Tibial nerve (tissue), 4 donors: ENCODE measurements at regions not wholly inside any gene's neighbourhood (a gene's known extent, or its start where the extent isn't known, plus 50 kb on each side); places are given as distances from the start of the nearest gene placed in this dataset.

ENCODE experiments used
- DNase-seq, 2 donors: peaks; one replicate each; pipeline ENCODE4 v3.0.0-alpha.2; 2019; ENCODE audit warnings: low spot score in 2 of 2
- H3K27ac ChIP-seq, 4 donors: fragments of 200-600 bp; sonication (generic) in 3 of 4; one replicate each; pipeline ENCODE4 v1.5.1; 2017 to 2019; ENCODE audit warnings: mild to moderate bottlenecking in 1 of 4
- H3K27me3 ChIP-seq, 2 donors: fragments of 200-600 bp; sonication (generic) in 1 of 2; one replicate each; pipeline versions ENCODE4 v1.5.1 to v1.6.0; 2017 to 2019
- H3K36me3 ChIP-seq, 3 donors: fragments of 200-600 bp; sonication (generic); one replicate each; pipeline ENCODE4 v1.5.1; 2018 to 2019
- H3K4me1 ChIP-seq, 4 donors: fragments of 200-600 bp; sonication (generic) in 3 of 4; one replicate each; pipeline ENCODE4 v1.5.1; 2017 to 2019
- H3K4me3 ChIP-seq, 4 donors: fragments of 200-600 bp; sonication (generic) in 3 of 4; one replicate each; pipeline ENCODE4 v1.5.1; 2017 to 2019; ENCODE audit warnings: mild to moderate bottlenecking in 1 of 4, moderate library complexity in 1 of 4
- H3K9me3 ChIP-seq, 4 donors: fragments of 200-600 bp; sonication (generic) in 3 of 4; one replicate each; pipeline ENCODE4 v1.5.1; 2017 to 2019
- EP300 ChIP-seq, 2 donors: sonication (generic); formaldehyde crosslinking; IDR thresholded peaks; one replicate each; pipeline ENCODE4 v1.6.1; 2017; ENCODE audit warnings: antibody characterized with exemption in 2 of 2, mild to moderate bottlenecking in 1 of 2
- POLR2A ChIP-seq, 2 donors: fragments of 450-650 bp; IDR thresholded peaks; one replicate each; pipeline ENCODE4 v1.6.1; 2017; ENCODE audit warnings: antibody characterized with exemption in 2 of 2, mild to moderate bottlenecking in 2 of 2, moderate library complexity in 2 of 2
- WGBS, 2 donors: methylation state at CpG; one replicate each; pipeline ENCODE4 v1.1.5; 2018; 5-methylcytosine and 5-hydroxymethylcytosine counted together
- TF ChIP-seq, protein P1 (sequence below), 5 experiments: fragments of 200-600 bp in 3 of 5; fragments of 450-650 bp in 2 of 5; sonication (generic) in 3 of 5; IDR thresholded peaks; one replicate each; pipeline ENCODE4 v1.5.1; 2016 to 2019; ENCODE audit warnings: antibody characterized with exemption in 5 of 5, mild to moderate bottlenecking in 3 of 5, moderate library complexity in 2 of 5

- no peak for DNase-seq
- Histone ChIP-seq H3K4me3 (peak overlapping the region in 1 of 4 donors; percentile 12), H3K36me3 (no peaks in the 10 kb centered on the region), H3K27ac (no peak overlapping the region), H3K4me1 (peaks cover 0 to 5% (median 0%) of the 10 kb centered on the region in 4 donors), H3K9me3 (no peaks in the 10 kb centered on the region), H3K27me3 (no peaks in the 10 kb centered on the region)
- TF ChIP-seq EP300 (IDR thresholded peaks at IDR 0.05) (no peak), POLR2A (IDR thresholded peaks at IDR 0.05) (no peak)
- 36 to 38% methylated on average over 7 of the region's 7 CpGs for WGBS, 2 donors
Measured at GRCh38 chr2:41267929-41268659, 779.7 kb upstream of the PKDCC start.

DNA sequence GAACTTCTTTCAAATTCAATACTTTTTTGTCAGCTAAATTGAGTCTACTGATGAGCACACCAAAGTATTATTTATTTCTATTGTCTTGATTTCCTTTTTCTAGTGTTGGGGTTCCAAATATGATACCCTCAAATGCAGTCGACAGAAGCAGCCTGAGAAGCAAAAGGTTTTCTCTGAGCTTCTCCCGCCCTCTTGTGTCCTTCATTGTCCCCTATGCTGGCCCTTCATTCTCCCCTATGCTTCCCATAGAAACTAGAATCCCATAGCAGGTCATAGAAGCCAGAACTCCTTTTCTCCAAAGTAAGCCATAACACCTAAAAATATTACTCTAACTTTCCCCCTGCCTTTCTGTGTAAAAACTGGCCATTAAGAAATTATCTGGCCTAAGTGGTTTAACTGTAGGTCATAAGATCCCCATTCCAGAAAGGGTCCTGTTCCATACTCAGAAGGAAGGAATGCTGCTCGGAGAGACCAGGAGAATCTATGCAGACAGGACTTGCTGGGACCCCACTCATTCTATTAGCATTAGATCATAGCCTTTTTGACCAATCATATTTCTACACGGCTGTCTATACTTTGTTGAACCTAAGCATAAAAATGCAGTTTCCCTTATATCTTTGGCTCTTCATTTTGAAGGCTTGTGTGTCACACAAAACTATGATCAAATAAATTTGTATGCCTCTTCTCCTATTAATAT lies 764.6 kb upstream of the PKDCC start:
- Histone ChIP-seq H3K27ac (no peak overlapping the region), H3K4me3 (no peak overlapping the region), H3K36me3 (no peaks in the 10 kb centered on the region), H3K9me3 (no peaks in the 10 kb centered on the region), H3K27me3 (no peaks in the 10 kb centered on the region), H3K4me1 (no peaks in the 10 kb centered on the region)
- 69 to 76% methylated on average over 4 of the region's 4 CpGs for WGBS, 2 donors
- no peak for TF ChIP-seq EP300 (IDR thresholded peaks at IDR 0.05)
- TF ChIP-seq POLR2A (IDR thresholded peaks at IDR 0.05) = no peak
- TF ChIP-seq, protein P1, sequence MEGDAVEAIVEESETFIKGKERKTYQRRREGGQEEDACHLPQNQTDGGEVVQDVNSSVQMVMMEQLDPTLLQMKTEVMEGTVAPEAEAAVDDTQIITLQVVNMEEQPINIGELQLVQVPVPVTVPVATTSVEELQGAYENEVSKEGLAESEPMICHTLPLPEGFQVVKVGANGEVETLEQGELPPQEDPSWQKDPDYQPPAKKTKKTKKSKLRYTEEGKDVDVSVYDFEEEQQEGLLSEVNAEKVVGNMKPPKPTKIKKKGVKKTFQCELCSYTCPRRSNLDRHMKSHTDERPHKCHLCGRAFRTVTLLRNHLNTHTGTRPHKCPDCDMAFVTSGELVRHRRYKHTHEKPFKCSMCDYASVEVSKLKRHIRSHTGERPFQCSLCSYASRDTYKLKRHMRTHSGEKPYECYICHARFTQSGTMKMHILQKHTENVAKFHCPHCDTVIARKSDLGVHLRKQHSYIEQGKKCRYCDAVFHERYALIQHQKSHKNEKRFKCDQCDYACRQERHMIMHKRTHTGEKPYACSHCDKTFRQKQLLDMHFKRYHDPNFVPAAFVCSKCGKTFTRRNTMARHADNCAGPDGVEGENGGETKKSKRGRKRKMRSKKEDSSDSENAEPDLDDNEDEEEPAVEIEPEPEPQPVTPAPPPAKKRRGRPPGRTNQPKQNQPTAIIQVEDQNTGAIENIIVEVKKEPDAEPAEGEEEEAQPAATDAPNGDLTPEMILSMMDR (IDR thresholded peaks at IDR 0.05) = no peak
- DNase-seq = no peak

- TF ChIP-seq EP300 (IDR thresholded peaks at IDR 0.05) = no peak
- TF ChIP-seq, protein P1 (IDR thresholded peaks at IDR 0.05) = no peak
- no peak for TF ChIP-seq POLR2A (IDR thresholded peaks at IDR 0.05)
- H3K36me3 ChIP-seq = no peaks in the 10 kb centered on the region
- WGBS, 2 donors = 82 to 86% methylated on average over 1 of the region's 1 CpG
- H3K27ac ChIP-seq = no peak overlapping the region
- no peaks in the 10 kb centered on the region for H3K27me3 ChIP-seq
- peaks cover 0 to 16% (median 0%) of the 10 kb centered on the region in 4 donors for H3K9me3 ChIP-seq
- H3K4me3 ChIP-seq = no peak overlapping the region
- no peaks in the 10 kb centered on the region for H3K4me1 ChIP-seq
- DNase-seq = no peak
Measured at GRCh38 chr2:41293491-41293890, 754.3 kb upstream of the PKDCC start.

GRCh38 chr2:41294331-41294730 lies 753.5 kb upstream of the PKDCC start:
- 64 to 71% methylated on average over 3 of the region's 3 CpGs for WGBS, 2 donors

DNA sequence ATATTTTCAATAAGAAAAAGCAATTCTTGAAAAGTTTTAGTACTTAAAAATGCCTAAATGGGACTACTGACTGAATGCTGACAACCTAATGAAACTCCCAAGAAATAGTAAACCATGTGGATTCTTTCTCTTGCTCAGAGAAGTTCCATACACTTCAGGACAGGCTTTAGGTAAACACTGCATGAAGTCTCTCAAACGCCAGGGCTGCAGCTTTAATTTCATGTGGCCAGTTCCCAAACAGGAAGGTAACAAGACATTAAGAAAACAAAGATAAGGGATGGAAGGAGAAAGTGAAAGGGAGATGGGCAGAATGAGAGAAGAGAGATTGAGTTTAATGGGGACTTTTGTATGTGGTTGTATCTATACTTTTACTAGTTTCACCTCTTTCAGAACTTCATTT lies 734.7 kb upstream of the PKDCC start:
- Histone ChIP-seq H3K9me3 (no peaks in the 10 kb centered on the region), H3K4me3 (no peak overlapping the region), H3K36me3 (no peaks in the 10 kb centered on the region), H3K4me1 (no peaks in the 10 kb centered on the region), H3K27ac (no peak overlapping the region), H3K27me3 (no peaks in the 10 kb centered on the region)
- DNase-seq = no peak
- WGBS, 2 donors = 68 to 72% methylated on average over 1 of the region's 1 CpG
- TF ChIP-seq POLR2A (IDR thresholded peaks at IDR 0.05) (no peak), EP300 (IDR thresholded peaks at IDR 0.05) (no peak)
- TF ChIP-seq, protein P1 (IDR thresholded peaks at IDR 0.05) = no peak

More at GRCh38 chr2:41294331-41294730, 753.5 kb upstream of the PKDCC start:
- H3K9me3 ChIP-seq = peaks cover 0 to 8% (median 0%) of the 10 kb centered on the region in 4 donors
- H3K36me3 ChIP-seq = no peaks in the 10 kb centered on the region
- H3K27ac ChIP-seq = no peak overlapping the region
- no peak overlapping the region for H3K4me3 ChIP-seq
- no peak for TF ChIP-seq POLR2A (IDR thresholded peaks at IDR 0.05)
- TF ChIP-seq, protein P1 (IDR thresholded peaks at IDR 0.05) = no peak
- no peak for TF ChIP-seq EP300 (IDR thresholded peaks at IDR 0.05)
- H3K27me3 ChIP-seq = no peaks in the 10 kb centered on the region
- H3K4me1 ChIP-seq = no peaks in the 10 kb centered on the region
- DNase-seq = no peak
